Medulla oblongata (tissue), 1 donor: ENCODE measurements at regions not wholly inside any gene's neighbourhood (a gene's known extent, or its start where the extent isn't known, plus 50 kb on each side); places are given as distances from the start of the nearest gene placed in this dataset.

ENCODE experiments used
- DNase-seq: peaks from one replicate; pipeline ENCODE4 v3.0.0-alpha.2; 2015; ENCODE audit errors: extremely low spot score

DNA sequence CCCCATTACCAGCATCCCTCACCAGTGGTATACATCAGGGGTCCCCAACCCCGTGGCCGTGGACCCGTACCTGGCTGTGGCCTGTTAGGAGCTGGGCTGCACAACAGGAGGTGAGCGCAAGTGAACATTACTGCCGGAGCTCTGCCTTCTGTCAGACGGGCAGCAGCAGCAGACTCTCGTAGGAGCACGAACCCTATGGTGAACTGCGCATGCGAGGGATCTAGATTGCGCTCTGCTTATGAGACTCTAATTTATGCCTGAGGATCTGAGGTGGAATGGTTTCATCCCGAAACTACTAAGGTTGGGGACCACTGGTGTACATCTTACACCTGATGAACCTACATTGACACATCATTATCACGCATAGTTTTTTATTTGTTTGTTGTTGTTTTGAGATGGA, 52.8 kb upstream of the DHX15 start:
- DNase-seq = no peak

DNA sequence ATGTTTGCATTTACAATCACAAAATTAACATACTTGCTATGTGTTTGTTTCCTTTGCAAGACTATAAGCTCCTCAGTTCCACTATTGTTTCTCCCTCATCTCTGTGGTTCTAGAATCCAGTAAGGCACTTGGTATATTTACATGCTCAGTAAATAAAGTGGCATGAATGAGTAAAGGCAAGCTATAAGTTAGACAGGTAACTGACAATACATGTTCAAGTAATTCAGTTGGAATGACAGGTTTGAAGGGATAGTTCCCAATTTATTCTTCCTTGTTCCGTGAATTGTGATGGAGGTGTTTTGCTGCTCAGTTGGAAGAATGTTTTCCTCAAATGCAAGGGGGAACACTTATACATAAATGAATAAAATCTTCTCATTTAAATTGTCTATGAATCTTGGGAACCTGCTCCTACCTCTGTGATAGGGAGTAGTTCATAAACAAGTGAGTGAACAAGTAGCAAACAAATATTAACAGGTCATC, 54.1 kb upstream of the DHX15 start:
- DNase-seq = no peak

DNA sequence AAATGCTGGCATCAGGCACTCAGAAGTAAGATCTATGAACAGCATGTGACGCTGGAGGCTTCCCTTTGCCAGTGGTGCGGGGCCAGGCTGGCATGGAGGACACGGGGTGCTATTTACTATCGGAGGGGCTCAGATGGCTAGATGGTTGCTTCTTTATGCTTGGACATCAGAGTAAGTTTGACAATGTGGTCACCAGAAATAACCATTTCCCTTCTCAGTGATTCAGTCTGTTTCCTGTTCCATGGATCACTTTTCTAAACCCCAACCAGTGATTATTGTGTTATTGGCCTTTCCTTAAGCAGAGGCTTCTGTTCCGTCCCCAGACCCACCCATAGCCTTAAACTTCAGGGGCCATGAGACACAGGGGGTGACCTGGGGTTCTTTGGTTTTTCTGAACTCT, 55.4 kb upstream of the DHX15 start:
- DNase-seq = no peak

DNA sequence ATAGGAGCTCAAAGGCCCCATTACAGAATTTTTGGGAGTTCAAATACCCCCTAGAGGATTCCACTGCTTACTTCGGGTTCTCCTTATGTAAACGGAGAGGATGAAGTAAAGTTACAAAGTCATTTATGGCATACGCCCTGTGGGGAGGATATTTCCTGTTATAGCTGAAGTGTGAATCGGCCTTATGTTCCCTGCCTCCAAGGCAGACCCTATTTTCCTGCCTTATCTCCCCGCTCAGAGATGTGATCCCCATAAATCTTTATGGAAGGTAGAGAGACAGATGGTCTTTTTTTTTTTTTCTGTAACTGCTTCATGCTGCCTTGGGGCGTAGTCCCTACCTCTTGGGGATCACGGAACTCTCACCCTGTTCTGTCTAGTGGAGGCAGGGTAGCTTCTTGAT, 56.0 kb upstream of the DHX15 start:
- DNase-seq = no peak

DNA sequence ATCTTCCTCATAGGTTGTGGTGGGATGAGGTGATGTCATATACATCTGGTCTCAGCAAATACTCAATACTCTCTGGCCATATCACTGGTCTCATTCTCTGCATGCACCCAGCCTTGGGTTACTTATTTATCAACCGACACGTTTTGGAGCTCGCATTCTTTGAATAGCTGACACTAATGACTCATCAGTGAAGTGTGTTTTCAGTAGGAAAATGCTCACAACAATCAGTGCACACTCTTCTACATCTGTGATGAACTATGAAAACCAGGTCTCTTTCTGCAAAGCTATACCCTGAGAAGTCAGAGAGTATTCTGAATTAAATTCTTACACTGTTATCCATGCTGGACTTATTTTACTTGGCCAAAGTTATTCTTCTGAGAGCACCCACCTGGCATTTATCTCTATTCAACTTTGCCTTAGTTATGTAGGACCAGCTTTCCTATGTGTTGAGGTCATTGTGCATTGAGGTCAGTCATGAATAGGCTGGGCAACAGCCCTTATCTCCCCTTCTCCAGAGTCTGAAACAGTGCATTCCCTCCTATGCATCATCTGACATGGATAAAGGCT, 58.7 kb upstream of the DHX15 start:
- DNase-seq = no peak

DNA sequence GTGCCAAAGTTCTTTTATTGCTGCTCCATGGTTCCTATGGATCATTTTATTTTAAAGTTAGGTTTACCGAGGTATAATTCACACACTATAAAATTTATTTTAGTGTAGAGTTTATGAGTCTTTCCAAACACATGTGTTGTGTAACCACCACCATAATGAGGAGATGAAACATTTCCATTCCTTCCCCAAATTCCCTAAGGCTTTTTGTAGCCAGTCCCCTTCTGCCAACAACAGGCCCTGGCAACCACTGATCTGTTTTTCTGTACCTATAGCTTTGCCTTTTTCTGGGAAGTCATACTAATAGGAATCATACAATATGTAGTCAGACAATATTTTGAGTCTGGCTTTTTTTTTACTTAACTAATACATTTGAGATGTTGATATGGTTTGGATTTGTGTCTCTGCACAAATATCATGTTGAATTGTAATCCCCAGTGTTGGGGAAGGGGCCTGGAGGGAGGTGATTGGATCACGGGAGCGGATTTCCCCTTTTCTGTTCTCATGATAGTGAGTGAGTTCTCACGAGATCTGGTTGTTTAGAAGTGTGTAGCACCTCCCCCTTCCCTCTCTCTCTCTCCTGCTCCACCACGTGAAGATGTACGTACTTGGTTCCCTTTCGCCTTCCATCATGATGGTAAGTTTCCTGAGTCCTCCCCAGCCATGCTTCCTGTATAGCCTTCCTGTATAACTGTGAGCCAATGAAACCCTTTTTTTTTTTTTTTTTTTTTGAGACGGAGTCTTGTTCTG, 59.6 kb upstream of the DHX15 start:
- no peak for DNase-seq

DNA sequence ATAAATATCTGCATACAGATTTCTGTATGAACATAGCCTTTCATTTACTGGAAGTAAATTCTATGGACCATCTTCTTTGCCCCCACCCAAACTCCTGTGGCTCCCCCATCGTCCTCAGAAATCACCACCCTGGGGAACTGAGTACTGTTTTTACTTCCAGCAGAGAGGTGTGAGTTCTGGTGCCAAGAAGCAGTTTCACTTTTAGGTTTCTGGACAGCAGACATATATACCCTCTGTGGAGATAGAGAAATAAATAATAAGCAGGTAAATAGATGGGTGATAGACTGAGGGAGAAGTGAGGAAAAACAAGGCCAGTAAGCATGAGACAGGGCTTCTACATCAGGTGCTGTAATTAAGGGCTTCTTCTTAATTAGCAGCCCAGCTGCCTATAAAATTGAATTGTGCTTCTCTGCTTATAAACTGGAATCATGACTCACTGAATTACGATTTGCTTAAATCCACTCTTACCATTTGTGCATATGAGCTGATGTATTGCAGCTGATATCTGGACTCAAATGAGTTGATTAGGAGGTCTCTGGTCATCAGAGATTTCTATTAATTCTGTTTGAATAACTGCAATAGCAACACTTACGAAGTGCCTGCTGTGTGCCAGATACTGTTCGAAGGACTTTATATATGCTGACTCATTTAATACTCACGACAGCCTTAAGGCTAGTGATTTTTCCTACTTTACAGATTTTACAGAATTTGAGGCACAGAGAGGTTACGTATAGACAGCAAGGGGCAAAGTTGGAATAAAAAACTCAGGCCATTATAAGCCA, 60.8 kb upstream of the DHX15 start:
- no peak for DNase-seq

DNA sequence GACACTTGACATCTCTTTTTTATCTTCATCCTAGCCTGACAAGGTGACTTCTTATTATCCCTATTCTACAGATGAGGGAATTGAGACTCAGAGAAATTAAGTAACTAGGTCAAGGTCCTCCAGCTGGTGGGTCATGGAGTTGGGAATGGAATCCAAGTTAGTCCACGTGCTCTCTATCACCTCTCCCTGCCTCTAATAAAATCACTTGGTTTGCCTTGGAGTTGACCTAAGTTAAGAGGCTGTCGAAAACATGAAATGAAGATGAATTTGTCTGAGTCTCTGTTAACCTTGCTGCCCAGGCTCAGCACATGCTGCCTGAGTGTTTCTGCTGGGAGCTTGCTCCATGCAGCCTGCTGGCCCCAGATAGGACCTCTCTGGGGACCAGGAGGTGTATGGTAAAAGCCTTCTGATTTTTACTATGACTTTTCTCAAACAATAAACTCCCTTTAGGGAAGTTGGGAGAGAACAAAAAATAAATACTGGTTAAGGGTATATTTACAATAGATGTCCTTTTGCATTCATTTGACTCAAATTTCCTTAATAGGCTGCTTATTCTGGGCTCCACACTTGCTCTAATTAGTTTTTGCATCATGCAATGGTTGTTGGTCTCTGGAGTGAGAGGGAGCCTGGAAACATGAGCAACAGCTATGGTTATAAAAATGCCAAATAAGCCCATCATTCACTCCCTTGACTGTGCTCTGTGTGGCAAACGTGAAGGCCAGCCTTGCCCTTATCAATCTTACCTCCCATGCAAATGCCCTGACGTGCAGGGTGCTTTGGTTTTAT, 61.6 kb upstream of the DHX15 start:
- DNase-seq = no peak

DNA sequence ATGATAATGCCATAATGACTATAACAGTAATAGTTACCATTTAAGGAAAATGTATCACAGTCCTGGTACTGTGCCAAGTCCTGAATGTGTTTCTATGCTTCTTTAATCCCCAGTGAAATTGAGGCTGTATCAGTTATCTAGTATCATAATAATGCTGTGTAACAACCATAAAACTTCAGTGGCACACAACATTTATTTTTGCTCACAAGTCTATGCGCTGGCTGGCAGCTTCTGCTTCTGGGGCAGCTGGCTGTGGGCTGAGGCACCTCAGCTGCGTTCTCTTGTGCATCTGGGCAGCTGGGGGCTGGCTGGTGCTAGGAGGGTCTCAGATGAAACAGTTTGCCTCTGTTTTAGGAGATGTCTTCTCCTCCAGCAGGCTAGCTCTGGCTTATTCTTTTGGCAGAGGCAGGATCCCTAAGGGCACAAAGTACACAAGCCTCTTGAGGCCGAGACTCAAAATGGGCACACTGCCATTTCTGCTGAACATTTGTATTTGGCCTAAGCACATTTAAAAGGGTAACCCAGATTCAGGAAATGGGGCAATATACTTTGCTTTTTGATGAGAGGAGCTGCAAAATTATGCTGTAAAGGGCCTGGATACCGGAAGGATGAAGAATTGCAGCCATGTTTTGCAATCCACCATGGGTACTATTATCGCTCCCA, 62.6 kb upstream of the DHX15 start:
- DNase-seq = no peak

DNA sequence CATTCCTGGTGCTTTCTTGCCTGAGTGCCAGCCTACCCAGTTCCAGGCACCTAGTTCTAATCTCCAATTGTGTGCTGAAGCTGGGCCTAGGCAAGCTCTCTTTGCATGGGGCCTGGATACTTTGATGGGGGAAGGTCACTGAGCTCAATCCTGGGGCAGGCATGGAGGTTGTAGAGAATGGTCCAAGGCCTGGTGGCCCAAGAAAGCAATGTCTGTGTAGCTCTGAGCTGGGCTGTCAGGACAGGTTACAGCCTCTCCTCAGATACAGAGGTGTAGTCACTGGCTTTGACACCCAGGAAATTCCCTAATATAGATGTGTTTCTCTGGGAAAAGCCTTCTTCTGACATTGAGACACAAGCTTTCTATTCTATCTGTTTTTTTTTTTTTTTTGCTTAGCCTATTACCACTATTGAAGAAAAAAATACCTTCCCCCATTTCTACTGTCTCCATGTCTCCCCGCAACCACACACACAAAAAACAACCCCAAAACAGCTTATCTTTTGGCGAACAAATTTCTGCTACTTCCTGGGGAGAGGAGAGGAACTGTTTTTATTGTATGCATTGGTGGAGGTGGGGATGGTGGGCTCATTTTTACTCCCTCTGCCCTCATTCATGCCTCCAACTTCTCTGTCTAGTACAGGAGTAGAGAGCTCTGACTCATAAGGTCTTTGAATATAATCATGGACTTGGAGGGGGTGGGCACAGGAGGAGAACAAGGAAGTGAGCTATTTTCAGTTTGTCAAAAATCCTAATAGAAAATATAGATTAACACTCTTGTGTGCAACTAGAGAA, 66.7 kb upstream of the DHX15 start:
- no peak for DNase-seq

DNA sequence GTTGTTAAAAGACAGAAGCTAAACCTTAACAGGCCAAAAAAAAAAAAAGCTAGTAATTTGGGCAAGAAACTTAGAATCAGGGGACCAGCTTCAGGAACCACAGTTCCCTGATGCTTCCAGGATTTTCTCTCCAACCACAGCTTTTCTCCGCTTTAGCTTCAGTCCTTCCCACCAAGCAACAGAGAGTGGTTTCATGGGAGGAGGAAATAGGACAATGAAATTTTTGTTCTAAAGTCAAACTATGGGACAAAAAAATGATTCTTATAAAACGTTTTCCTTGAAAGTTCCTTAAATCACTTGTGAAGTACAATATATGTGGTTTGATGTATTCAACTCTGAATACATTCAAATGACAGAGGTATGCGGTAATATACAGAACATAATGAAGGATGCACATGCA, 71.0 kb upstream of the DHX15 start:
- peak; percentile 78 for DNase-seq

DNA sequence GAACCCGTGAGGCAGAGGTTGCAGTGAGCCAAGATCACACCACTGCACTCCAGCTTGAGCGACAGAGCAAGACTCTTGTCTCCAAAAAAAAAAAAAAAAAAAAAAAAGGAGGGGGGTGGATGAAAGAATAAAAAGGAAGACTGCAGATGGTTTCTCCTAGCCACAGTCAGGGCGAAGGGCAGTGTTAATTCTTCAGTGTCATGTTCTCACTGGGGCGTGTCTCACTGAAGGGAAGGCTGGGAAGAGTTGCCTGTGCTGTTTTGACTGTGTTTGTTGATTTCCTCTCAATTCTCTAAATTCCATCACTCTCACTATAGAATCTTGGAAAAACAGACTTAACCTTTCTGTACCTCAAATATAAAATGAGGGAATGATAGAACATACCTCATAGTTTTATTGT, 71.6 kb upstream of the DHX15 start:
- DNase-seq = no peak

DNA sequence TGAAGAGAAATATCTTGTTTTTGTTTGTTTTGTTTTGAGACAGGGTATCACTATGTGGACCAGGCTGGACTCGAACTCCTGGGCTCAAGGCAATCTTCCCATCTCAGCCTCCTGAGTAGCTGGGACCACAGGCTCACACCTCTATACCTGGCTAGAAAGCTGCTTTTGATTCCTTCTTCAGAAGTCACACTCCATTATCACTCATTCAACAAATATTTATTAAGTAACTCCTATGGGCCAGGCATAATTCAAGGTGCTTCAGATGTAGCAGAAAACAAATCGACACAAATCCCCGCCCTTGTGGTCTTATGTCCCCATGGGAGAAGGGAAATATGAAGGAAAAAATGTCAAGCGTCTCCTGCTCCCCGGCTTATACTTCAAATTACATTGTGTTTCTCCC, 72.6 kb upstream of the DHX15 start:
- no peak for DNase-seq

DNA sequence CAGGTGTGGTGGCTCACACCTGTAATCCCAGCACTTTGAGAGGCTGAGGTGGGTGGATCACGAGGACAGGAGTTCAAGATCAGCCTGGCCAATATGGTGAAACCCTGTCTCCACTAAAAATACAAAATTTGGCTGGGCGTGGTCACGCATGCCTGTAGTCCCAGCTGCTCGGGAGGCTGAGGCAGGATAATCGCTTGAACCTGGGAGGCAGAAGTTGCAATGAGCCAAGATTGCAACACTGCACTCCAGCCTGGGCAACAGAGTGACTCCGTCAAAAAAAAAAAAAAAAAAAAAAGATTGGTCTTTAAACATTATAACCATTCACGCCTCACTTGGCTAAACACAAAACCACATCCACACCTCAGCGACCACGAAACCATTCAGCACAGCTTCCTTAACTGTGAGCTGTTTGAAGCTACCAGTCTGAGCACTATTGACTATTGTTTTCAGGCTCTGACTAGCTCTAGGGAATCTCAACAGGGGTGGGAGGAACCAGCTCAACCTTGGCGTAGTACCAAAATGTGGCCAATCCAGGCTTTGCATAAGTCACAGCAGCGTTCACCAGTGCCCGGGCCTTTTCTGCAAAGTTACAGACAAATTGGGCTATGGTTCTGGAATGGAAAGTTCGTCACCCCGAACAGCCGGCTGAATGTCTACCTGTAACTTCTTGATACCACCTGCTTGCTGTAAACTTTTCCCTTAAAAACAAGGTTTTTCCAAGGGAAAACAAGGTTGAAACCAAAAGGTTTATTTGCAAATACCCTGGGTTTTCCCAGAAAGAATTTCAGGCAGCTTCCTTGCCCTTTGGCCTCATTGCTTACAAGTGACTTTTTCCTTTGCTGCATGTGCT, 73.6 kb upstream of the DHX15 start:
- DNase-seq = peak; percentile 93

DNA sequence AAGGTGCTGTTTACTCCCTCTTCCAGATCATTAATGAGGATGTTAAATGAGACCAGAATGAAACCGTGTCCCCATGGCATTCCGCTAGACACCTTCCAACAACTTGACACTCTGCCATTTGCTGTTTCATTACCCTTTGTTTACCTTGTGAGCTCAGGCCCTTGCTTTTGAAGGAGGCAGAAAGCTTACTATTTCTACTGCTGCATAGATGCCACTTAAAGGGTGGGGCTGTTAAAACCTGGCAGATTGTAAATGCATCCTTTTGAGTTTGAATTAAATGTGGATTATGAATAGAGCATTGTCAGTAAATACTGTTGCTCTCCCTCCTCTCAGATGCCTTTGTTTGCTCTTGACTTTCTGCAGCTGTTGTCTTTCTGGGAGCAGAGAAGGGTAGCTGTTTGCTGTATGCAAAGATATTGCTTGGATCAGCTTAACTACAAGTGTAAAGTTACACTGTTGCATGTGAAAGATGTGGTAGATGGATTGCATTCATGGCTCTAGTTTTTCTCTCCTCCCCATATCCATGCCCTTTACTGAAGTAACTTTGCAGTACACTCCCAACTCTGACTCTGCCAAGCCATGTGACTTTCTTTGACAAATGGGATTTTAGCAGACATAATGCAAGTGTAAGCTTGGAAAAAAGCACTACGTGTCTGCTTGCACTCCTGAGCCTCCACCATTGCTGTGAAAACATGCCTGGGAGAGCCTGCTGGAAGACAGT, 75.0 kb upstream of the DHX15 start:
- peak; percentile 79 for DNase-seq

DNA sequence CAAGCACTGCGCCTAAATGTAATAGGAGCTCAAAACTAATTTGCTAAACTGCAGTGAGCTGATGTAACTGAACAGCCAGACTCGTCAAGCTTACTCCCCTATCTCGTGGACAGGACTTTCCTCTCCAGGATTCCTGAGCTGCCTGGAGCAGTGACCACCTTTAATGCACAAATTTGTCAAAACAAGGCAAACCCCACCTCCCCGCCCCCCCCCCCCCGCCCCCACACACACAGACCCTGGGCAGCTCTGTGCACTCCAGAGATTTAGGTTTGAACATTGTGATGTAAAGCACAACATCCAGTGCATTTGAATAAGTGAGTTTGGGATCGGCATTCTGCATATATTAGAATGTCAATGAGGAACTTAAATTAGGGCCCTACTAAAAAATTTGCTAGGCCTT, 77.7 kb upstream of the DHX15 start:
- DNase-seq = no peak

DNA sequence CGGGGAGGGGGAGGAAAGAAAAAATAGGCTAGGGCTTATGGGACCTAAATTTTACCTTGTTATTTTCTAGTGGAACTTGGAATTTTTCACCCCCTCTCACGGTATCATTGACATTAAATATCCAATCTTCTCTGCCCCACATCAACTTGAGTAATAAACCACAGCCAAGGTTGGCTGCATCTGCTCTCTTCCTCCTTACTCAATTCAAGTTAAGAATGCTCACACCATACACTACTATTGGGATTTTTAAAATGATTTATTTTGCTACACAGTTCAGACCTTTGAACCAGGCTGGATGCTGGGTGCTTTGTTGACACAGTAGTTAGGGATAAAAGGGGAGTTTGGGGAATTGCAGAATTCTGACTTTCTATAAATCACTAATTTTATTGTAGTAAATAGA, 78.2 kb upstream of the DHX15 start:
- DNase-seq = no peak

DNA sequence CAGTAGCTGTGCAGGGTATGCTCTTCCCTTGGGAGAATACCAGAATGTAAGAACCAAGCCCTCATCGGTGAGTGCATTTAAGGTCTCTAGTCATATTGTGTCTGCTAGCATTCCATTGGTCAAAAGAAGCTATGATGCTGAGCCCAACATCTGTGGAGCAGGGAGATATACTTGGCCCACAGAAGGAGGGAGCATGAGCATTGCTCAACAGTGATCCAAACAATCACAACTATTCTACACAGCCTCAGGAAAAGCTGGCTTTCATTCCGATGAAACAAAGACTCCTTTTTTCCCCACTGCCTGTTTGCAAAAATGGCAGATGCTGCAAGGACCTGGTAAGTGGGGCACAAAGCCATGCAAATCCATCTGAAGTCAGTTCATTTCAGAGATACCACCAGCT, 80.6 kb upstream of the DHX15 start:
- peak; percentile 95 for DNase-seq

DNA sequence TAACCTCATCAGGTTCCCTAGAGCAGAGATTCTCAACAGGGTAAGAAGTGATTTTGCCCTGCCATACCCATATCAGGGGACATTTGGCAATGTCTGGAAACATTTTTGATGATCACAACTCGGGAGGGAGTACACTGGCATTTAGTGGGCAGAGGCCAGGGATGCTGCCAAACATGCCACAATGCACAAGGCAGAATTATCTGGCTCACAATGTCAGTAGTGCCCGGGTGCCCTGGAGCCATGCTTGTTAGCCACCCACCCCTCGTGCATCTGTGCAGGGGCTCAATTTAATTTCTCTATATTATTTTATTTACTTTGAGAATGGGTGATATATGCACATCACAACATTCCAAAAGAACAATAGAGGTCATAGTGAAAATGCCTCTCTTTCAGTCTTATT, 82.0 kb upstream of the DHX15 start:
- no peak for DNase-seq
